ENCODE measurements at regions not wholly inside any gene's neighbourhood (a gene's known extent, or its start where the extent isn't known, plus 50 kb on each side); places are given as distances from the start of the nearest gene placed in this dataset.

- TF ChIP-seq CTCF (conservative IDR thresholded peaks at IDR 0.05; ENCODE audit: low read length) (no peak), EZH2phosphoT487 (IDR thresholded peaks at IDR 0.05; ENCODE audit: borderline replicate concordance, low read depth, low read length) (no peak)
Measured at GRCh38 chr14:101369194-101369915, 191.9 kb upstream of the DIO3 start.

All from OCI-LY7 (cell line).